SIG-M5 treated with dmso at 0.1 percent for 504 hours (cell line): ENCODE measurements at regions not wholly inside any gene's neighbourhood (a gene's known extent, or its start where the extent isn't known, plus 50 kb on each side); places are given as distances from the start of the nearest gene placed in this dataset.

ENCODE experiments used
- DNase-seq: peaks from one replicate; lab custom pipeline; 2025; ENCODE audit not compliant: unreplicated experiment; lab: John Stamatoyannopoulos, UW

GRCh38 chr6:129778793-129779192 is 68.8 kb upstream of the ARHGAP18 start:
- no peak for DNase-seq

DNA sequence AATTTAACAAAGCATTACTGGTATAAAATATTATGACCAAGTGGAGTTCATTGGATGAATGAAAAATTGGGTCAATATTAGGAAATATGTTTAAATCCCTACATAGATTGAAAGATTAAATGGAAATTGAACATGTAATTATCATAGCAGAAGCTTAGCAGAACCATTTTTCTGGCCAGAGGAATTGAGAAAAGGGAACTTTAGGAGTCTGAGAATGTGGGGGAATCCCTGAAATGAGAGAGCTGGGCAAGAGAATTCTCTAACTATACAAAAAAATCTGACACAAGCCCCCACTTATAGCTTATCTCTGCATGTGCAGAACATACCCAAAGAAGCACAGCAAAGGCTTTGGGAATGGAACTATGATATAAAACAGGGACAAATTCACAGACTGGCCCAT is 67.4 kb upstream of the ARHGAP18 start:
- no peak for DNase-seq

GRCh38 chr6:129776542-129777330 is 66.8 kb upstream of the ARHGAP18 start:
- no peak for DNase-seq

DNA sequence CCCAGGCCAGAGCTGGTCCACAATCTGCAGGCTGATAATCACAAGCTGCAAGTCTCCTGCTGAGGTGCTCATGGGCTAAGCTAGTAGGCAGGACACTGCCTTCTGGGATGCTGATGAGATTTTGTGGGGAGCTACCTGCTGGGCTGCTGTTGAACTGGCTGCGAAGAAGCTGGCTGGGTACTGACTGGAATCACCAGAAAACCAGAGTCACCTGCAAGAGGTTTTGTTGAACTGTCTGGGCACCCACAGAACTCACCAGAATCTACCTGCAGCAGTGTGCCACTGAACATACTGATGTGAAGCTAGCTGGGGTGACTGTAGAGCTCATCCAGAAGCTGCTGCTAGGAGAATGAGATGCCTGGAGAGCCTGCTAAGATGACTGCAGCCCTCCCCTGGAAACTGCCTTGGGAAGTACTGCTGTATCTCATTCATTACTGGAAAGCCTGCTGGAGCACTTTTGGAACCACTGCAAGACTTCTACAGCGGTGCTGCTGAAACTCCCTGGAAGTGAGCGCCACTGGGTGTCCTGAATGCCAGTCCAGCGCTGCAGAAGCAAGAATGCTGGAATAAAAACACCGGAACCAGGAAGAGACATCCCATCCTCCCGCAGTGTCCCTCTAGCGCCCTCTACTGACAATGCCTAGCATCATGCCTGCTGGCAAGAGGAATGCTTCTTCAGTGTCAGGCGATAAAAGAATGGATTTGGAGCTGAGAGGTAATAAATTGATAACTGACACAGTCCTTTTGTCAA is 64.9 kb upstream of the ARHGAP18 start:
- peak; percentile 53 for DNase-seq

- no peak for DNase-seq
Measured at GRCh38 chr6:129773304-129773703, 63.3 kb upstream of the ARHGAP18 start.

DNA sequence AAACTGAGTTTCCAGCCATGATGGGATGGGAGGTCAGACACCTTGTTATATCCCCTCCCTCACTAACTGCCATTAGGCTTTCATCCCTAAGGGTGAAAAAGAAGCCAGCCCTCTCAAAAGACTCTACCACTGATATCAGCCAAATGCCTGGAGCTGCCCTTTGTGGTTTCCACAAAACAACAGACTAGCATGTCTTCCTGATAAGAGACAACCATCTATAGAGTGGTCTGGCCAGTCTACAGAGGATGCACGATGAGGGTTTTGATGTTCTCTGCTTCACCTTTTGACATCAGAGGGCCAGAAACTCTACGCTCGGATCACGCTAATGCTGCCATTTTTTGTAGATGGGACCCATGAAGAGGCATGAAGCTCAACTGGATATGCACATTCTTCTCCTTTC is 61.7 kb upstream of the ARHGAP18 start:
- DNase-seq = no peak

DNA sequence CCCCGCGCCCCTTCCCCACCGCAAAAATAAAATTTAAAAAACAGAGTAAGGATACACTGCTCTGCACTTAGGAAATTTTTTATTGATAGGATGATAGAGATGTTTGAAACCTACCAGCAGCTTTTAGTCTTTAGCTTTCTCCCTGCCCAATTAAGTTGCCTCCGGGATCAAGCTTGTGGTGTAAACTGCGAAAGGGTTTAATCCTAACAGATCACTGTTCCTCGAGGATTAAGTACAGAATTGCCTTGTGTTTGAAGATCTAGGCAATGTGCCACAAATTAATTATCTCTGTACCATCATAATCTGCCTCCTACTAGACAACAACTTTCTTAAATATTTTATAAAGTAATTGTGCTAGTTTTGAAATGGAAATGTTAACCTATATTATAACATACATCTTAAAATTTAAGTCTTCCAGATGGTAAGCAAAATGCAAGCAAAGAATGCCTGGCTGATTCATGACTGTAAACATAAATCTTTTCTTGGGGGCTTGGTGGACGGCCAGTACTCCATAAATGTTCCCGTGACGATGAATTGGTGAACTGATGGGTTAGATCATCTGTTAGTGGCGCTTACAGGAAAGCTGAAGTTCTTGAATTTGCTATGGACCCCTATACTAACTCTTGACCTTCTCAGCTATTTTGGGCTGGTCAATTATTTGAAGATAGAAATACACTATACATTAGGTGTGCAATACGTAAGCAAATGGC is 58.0 kb upstream of the ARHGAP18 start:
- DNase-seq = no peak

DNA sequence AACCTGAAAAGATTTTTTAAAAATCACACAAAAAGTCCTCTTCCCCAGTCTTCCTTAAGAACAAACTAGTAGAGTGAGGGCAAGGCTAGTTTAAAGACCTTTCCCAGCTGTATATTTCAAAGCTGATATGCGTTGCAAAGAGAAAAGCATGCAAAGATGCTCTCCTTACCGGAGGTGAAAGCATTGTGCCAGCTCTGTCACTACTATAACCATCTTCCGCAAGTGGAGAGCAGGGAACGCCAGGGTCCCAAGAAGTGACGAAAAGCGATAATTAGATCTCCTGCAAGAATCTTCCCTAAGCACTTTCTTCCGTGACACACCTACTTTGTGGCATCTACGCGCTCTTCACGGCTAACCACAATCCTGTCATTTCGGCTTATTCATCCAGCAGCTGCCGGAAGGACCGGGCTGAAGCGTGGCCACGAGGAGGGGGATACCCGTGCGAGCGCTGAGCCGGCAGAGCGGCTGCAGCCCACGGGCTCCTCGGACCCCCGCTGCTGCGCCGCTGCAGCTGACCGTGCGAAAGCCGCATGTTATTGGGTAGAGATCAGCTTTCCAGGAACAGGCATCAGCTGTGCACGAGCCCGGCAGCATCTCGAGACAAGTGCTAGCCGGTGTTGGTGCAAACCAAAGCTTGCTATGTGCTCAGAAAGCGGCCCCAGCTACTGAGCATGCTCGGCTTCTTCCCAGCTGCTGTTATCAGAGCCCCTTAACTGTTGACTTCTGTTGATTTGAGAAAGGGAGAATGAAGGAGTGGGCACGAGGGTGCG is 57.2 kb upstream of the ARHGAP18 start:
- DNase-seq = peak; percentile 54

DNA sequence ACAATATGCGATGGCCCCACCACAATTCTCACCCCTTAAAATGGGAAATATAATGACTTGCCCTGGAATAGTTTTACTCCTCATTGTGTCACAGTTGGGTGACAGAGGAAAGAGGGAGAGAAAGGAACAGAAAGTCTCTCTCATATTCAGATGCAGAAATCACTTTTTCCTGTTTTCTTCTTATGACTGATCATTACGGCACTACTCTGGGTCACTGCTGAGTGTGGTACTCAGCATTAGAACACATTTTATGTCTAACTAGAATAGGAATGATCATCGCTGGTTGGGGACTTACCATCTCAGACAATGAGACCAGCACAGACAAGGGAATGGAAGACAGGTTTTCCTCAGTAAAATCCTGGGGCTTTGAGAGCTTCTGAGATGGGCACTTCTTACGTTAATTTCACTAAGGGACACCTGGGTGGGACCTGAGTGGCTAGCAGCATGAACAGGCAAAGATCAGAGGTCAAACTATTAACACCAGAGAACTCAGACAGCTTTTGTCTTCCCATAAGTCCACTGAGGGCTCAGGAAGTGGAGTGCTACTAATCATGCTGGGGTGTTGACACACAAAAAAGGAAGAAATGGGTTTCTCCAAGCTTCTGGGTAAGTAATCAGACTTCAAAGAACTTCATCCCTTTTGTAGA is 54.9 kb upstream of the ARHGAP18 start:
- no peak for DNase-seq

DNA sequence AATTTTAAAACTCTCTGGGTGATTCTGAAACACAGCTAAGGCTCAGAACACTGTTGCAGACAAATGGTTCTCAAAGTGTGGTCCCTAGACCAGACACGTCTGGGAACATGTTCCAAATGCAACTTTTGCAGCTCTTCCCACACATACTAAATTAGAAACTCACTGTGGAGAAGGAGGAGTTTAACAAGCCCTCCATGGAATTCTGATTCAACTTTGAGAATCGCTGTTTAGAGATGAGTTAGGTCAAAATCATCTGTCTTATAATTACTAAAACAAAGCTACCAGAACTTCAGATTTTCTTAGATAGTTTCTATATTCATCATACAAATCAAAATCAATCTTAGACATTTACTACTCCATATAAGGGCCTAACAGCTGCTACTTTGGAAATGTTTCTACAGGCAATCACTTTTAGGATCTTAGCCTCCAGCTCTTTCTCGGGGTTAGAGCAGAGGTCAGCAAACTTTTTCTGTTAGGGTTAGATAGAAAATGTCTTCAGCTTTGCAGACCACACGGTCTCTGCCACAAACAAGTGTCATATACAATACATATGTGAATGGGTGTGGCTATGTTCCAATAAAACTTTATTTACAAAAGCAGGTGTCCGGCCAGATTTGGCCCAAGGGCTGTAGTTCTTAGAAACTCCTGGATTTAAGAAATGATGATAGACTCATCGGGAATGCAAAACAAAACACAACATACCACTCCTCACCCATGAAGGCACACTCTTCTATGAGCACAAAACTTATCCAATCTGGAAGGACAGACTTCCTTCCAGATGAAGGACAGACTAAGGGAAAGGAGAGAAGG is 50.0 kb upstream of the ARHGAP18 start:
- DNase-seq = no peak
